Sigmoid colon (tissue), 6 donors: ENCODE measurements at regions not wholly inside any gene's neighbourhood (a gene's known extent, or its start where the extent isn't known, plus 50 kb on each side); places are given as distances from the start of the nearest gene placed in this dataset.

Experiments
- DNase-seq: peaks from one replicate; pipeline ENCODE4 v3.0.0-alpha.2; 2019
- H3K27ac ChIP-seq, 4 donors: fragments of 200-600 bp; sonication (generic); one replicate each; pipeline ENCODE4 v1.5.1; 2016 to 2019; ENCODE audit warnings: mild to moderate bottlenecking in 1 of 4
- H3K27me3 ChIP-seq, 3 donors: fragments of 200-600 bp; sonication (generic); one replicate each; pipeline ENCODE4 v1.5.1; 2019; ENCODE audit warnings: mild to moderate bottlenecking in 1 of 3
- H3K36me3 ChIP-seq, 4 donors: fragments of 200-600 bp; sonication (generic); one replicate each; pipeline ENCODE4 v1.5.1; 2016 to 2019
- H3K4me1 ChIP-seq, 4 donors: fragments of 200-600 bp; sonication (generic); one replicate each; pipeline ENCODE4 v1.5.1; 2017 to 2019
- H3K4me3 ChIP-seq, 4 donors: fragments of 200-600 bp; sonication (generic); one replicate each; pipeline ENCODE4 v1.5.1; 2017 to 2019; ENCODE audit warnings: mild to moderate bottlenecking in 2 of 4, moderate library complexity in 1 of 4
- H3K9me3 ChIP-seq, 4 donors: fragments of 200-600 bp in 3 of 4; sonication (generic) in 3 of 4; one replicate each; pipeline versions ENCODE4 v1.5.1 to v1.6.1; 2013 to 2019
- EP300 ChIP-seq, 4 donors: sonication (generic); formaldehyde crosslinking; IDR thresholded peaks; one replicate each; pipeline ENCODE4 v1.6.1; 2017; ENCODE audit warnings: antibody characterized with exemption in 4 of 4
- POLR2A ChIP-seq, 2 donors: fragments of 450-650 bp; IDR thresholded peaks; one replicate each; pipeline ENCODE4 v1.6.1; 2016; ENCODE audit warnings: antibody characterized with exemption in 2 of 2, mild to moderate bottlenecking in 2 of 2, moderate library complexity in 2 of 2
- POLR2AphosphoS5 ChIP-seq, 4 donors: sonication (generic); formaldehyde crosslinking; IDR thresholded peaks; one replicate each; pipeline ENCODE4 v1.6.1; 2017; ENCODE audit warnings: antibody characterized with exemption in 4 of 4
- WGBS, 2 donors: extraction: QIAGEN DNeasy Blood & Tissue Kit; methylation state at CpG; one replicate each; pipeline ENCODE4 v1.1.7; 2013; 5-methylcytosine and 5-hydroxymethylcytosine counted together
- intact Hi-C: fragments of 100-400 bp; cut with DNase I; formaldehyde crosslinking; loops from one replicate; pipeline ENCODE4 v1.15.1; 2023
- TF ChIP-seq, protein P1 (sequence below), 4 experiments: fragments of 450-650 bp in 3 of 4; fragments of 200-600 bp in 1 of 4; IDR thresholded peaks; one replicate each; pipeline ENCODE4 v1.5.1; 2016 to 2019; ENCODE audit warnings: antibody characterized with exemption in 4 of 4, mild to moderate bottlenecking in 3 of 4, moderate library complexity in 2 of 4
- donor health status: healthy with polysubstance abuse.
- donor health status: healthy.

DNA sequence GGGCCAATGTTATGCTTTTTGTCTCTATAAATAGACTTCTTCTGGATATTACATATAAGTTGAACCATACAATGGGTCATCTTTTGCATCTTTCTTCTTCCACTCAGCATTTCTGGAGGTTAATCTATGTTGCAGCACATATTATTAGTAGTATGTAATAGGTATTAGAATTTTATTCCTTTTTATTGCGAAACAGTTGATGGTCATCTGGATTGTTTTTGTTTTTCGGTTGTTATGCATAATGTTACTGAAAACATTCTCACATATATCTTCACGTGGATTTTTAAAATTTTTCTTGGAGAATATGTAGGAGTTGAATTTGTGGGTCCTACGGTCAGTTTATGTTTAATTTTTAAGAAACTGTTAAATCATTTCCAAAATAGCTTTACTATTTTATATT, 466.8 kb downstream of the SLCO4C1 start:
- no peak for DNase-seq
- Histone ChIP-seq H3K27me3 (no peaks in the 10 kb centered on the region), H3K4me3 (no peak overlapping the region), H3K9me3 (peaks cover 0 to 4% (median 2%) of the 10 kb centered on the region in 4 donors), H3K36me3 (no peaks in the 10 kb centered on the region), H3K27ac (no peak overlapping the region), H3K4me1 (no peaks in the 10 kb centered on the region)
- 51 to 53% methylated on average over 4 of the region's 4 CpGs for WGBS, 2 donors
- TF ChIP-seq EP300 (IDR thresholded peaks at IDR 0.05) (no peak), POLR2AphosphoS5 (IDR thresholded peaks at IDR 0.05) (no peak), POLR2A (IDR thresholded peaks at IDR 0.05) (no peak)
- TF ChIP-seq, protein P1, sequence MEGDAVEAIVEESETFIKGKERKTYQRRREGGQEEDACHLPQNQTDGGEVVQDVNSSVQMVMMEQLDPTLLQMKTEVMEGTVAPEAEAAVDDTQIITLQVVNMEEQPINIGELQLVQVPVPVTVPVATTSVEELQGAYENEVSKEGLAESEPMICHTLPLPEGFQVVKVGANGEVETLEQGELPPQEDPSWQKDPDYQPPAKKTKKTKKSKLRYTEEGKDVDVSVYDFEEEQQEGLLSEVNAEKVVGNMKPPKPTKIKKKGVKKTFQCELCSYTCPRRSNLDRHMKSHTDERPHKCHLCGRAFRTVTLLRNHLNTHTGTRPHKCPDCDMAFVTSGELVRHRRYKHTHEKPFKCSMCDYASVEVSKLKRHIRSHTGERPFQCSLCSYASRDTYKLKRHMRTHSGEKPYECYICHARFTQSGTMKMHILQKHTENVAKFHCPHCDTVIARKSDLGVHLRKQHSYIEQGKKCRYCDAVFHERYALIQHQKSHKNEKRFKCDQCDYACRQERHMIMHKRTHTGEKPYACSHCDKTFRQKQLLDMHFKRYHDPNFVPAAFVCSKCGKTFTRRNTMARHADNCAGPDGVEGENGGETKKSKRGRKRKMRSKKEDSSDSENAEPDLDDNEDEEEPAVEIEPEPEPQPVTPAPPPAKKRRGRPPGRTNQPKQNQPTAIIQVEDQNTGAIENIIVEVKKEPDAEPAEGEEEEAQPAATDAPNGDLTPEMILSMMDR (IDR thresholded peaks at IDR 0.05): no peak
- intact Hi-C loops: no loop called here

DNA sequence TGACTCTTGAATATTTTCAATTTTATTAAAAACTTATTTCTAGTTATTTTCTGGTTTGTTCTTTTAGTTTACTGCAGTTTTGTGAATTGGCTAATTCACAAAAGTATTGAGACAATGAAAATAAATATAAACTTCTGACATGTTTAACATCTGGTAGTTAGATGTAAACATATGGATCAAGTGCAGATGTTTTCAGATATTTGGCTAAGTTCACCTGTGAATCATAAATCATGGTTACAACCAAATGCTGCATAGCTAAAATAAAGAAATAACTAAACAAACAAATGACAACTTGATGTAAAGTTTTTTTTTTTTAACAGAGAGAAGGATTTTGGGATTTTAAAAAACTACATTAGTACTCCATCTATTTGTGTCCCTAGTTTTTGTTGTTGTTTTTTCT, 484.6 kb downstream of the SLCO4C1 start:
- Histone ChIP-seq H3K36me3 (no peaks in the 10 kb centered on the region), H3K4me3 (no peak overlapping the region), H3K4me1 (no peaks in the 10 kb centered on the region), H3K27me3 (no peaks in the 10 kb centered on the region), H3K27ac (no peak overlapping the region), H3K9me3 (no peaks in the 10 kb centered on the region)
- intact Hi-C loops: no loop called here
- no peak for DNase-seq
- TF ChIP-seq EP300 (IDR thresholded peaks at IDR 0.05) (no peak), POLR2A (IDR thresholded peaks at IDR 0.05) (no peak), POLR2AphosphoS5 (IDR thresholded peaks at IDR 0.05) (no peak)
- TF ChIP-seq, protein P1 (IDR thresholded peaks at IDR 0.05): no peak

DNA sequence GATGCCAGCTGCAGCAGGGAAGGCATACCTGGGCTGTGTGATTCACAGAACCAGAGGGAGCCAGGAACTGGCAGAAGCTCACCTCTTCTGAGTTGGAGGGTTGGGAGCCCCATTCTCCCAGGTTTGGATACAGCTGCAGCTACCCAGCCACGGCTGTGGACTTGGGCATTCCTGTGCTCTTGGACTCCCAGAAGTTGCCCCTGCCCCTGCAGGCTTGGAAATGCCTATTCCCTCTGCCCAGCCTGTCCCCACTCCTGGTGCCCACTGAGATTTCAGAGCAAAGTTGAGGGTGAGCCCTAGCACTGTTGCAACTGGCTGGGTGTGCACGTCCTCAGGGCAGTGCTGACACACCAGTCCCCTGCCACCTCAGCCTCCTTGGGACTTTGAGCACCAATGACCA, 489.7 kb downstream of the SLCO4C1 start:
- Histone ChIP-seq H3K27ac (no peak overlapping the region), H3K36me3 (no peaks in the 10 kb centered on the region), H3K4me3 (no peak overlapping the region), H3K9me3 (no peaks in the 10 kb centered on the region), H3K27me3 (no peaks in the 10 kb centered on the region), H3K4me1 (no peaks in the 10 kb centered on the region)
- DNase-seq: no peak
- TF ChIP-seq EP300 (IDR thresholded peaks at IDR 0.05): no peak
- no peak for TF ChIP-seq POLR2A (IDR thresholded peaks at IDR 0.05)
- intact Hi-C loops: no loop called here
- 59 to 76% methylated on average over 2 of the region's 2 CpGs for WGBS, 2 donors

DNA sequence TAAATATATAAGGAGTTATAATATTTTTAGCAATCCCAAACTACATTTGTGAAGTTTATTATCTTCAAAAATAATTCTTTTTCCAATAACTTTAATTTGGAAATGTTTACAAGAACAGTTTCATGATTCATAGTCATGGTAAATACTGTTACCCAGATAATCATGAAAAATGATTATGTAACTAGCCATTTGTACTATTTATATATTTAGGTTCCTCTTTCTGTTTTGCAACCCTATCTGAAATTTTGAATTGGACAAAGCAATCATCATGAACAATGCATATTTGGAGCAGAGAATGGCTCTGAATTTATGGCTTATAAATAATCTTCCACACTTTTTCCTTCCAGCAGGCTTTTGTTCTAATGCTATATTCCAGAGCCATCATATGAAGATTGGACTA, 499.7 kb downstream of the SLCO4C1 start:
- H3K4me3 ChIP-seq: no peak overlapping the region
- H3K27me3 ChIP-seq: no peaks in the 10 kb centered on the region
- H3K36me3 ChIP-seq: no peaks in the 10 kb centered on the region
- H3K27ac ChIP-seq: no peak overlapping the region
- no peak for TF ChIP-seq EP300 (IDR thresholded peaks at IDR 0.05)
- no peak for TF ChIP-seq POLR2AphosphoS5 (IDR thresholded peaks at IDR 0.05)
- no peak for TF ChIP-seq POLR2A (IDR thresholded peaks at IDR 0.05)
- TF ChIP-seq, protein P1 (IDR thresholded peaks at IDR 0.05): no peak
- no peaks in the 10 kb centered on the region for H3K9me3 ChIP-seq
- no peaks in the 10 kb centered on the region for H3K4me1 ChIP-seq
- DNase-seq: no peak
- intact Hi-C loops: no loop called here

DNA sequence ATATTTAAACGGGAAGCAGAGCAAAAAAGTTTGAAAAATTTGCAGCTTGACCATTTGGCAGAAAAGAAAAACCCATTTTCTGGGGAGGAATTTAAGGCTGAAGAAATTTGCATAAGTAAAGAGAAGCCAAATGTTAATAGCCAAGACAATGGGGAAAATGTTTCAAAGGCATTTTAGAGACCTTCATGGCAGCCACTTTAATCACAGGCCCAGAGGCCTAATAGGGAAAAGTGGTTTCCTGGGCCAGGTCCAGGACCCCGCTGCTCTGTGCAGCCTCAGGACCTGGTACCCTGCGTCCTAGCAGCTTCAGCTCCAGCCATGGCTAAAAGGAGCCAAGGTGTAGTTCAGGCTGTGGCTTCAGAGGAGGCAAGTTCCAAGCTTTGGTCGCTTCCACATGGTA, 507.3 kb downstream of the SLCO4C1 start:
- DNase-seq: no peak
- Histone ChIP-seq H3K36me3 (no peaks in the 10 kb centered on the region), H3K4me3 (no peak overlapping the region), H3K27me3 (no peaks in the 10 kb centered on the region), H3K27ac (no peak overlapping the region), H3K9me3 (no peaks in the 10 kb centered on the region), H3K4me1 (no peaks in the 10 kb centered on the region)
- intact Hi-C loops: no loop called here
- 83 to 84% methylated on average over 4 of the region's 4 CpGs for WGBS, 2 donors
- TF ChIP-seq, protein P1 (IDR thresholded peaks at IDR 0.05): no peak
- TF ChIP-seq POLR2A (IDR thresholded peaks at IDR 0.05): no peak
- TF ChIP-seq EP300 (IDR thresholded peaks at IDR 0.05): no peak
- TF ChIP-seq POLR2AphosphoS5 (IDR thresholded peaks at IDR 0.05): no peak
